ENCODE measurements at regions not wholly inside any gene's neighbourhood (a gene's known extent, or its start where the extent isn't known, plus 50 kb on each side); places are given as distances from the start of the nearest gene placed in this dataset.

GRCh38 chr2:185537689-185538088, 200.9 kb upstream of the FSIP2 start:
- no peak for TF ChIP-seq CTCF (IDR thresholded peaks at IDR 0.05)
- no peak for TF ChIP-seq POLR2A (IDR thresholded peaks at IDR 0.05)
- no peak for TF ChIP-seq EP300 (IDR thresholded peaks at IDR 0.05)
- no peak for TF ChIP-seq POLR2AphosphoS5 (IDR thresholded peaks at IDR 0.05)

Measured in upper lobe of left lung (tissue), 4 donors.